NCI-H446 (cell line): ENCODE measurements at regions not wholly inside any gene's neighbourhood (a gene's known extent, or its start where the extent isn't known, plus 50 kb on each side); places are given as distances from the start of the nearest gene placed in this dataset.

ENCODE experiments used
- DNase-seq, 2 experiments: peaks; one replicate each; lab custom pipeline; 2025; lab: John Stamatoyannopoulos, UW

DNA sequence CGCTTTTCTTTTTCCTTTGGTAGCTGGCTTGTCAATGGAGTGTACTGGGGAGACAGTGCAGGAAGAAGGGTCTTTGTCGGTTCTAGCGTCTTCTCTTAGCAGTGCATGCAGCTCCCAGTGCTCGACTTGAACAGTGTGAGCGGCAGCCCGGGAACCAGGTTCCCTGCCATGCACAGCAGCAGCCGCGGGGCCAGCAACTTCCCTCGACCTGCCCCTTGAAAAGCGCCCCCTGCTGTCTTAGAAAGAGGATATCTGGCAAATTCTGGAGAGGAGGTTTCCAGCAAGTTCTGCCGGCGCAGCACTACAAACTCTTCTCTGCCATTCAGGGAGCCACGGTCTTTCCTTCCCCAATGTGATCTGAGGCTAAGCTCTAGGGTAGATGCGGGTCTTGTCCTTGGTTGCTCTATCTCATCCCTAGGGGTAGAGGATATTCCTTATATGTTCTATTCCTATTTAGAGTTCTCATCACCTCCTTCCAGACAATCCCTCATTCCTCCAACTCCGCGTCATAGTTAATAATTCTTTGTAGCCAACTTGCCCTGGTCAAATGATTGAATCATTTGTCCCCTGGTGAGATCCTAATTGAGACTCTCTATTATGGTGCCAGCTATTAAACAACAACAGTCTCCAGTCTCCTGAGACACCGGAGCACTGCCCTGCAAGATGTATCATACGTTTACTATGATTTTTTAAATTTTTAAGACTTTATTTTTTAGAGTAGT lies 451.3 kb downstream of the PMP22 start:
- DNase-seq = no peak

DNA sequence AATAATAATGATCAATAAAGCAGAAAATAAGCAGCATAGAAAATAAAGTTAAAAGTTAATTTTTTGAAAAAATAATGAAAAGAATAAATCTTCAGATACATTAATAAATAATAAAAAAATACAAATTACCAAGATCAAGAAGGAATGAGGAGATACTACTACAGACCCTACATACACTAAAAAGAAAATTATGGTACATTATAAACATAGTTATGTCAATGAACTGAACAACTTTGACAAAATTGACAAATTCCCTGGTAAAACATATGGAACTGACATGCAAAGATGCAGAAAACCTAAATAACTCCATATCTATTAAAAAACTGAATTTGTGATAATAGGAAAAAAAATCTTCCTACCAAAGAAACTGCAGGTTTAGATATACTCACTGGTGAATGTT lies 456.7 kb downstream of the PMP22 start:
- no peak for DNase-seq

- DNase-seq = no peak
Observed at GRCh38 chr17:14805348-14805747, 459.8 kb downstream of the PMP22 start.

DNA sequence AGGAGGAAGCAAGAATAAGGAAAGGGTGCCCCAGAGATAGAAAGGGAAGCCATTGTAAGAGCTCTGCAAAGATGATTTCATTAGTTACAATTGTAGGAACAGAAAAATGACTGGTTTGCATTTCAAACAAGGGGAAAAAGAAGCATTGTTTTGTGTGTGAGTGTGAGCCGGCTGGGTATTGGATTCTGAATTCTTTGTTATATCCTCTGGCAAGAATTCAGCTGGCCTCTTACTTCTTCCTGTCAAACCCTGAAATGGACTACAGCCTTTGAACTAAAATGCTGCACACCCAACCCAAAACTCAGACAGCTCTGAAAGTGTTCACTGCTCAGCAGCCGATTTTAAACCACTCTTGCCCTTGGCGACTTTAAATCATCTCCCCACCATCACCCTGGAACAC lies 461.3 kb downstream of the PMP22 start:
- no peak for DNase-seq

DNA sequence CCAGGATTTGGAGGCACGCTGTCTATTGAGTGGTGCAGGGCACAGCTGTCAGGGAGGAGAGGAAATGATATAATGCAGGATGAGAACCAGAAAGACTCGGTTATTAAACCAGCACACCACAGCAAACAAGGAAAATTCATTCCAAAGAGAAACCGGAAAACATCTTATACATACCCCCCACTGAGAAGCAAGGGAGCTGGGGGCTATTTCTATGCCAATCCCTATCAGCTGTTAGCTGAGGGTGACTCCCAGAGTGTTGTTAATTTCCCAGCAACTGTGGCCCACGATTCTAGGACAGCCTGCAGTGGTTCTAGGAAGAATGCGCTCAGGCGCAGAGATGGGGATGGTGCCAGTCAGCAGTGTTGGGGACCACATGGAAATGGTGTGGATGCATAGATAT lies 467.3 kb downstream of the PMP22 start:
- DNase-seq = no peak

DNA sequence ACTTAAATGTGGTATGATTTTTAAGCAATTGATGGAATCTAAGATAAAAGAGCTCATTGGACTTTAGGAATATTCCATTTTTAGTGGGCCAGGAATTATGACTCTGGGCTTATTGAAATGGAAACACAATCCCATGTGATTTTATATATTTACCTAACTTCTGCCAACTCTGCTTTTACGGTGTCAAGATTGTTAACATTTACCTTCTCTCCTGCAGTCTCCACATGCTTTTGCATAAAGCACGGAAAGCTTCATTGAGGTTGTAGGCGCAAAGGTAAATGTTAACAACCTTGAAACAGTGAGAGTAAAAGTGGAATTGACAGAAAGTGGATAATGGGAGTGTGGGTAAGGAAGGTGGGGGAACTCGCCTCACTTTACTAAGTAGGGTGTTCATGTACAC lies 468.1 kb downstream of the PMP22 start:
- DNase-seq = no peak

- no peak for DNase-seq
Observed at GRCh38 chr17:14794961-14795360, 470.2 kb downstream of the PMP22 start.

DNA sequence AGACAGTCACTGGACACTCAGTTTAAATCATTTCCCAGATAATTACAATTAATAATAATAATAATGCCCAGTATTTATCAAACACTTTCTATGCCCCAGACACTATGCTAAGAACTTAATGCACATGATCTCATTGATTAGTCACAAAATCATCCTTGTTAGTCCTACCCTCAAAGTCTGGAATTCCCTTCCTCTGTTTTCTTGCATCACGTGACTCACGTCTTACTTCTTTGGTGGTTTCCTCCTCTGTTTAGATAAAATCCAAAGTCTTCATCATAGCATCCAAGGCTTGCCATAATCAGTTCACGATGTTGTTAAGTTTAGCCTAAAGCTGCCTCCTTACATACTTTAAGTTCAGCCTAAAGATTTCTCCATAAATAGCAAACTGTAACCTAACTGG lies 471.9 kb downstream of the PMP22 start:
- DNase-seq = no peak

- DNase-seq = no peak
Observed at GRCh38 chr17:14792746-14793145, 472.4 kb downstream of the PMP22 start.

GRCh38 chr17:14791221-14791620 lies 473.9 kb downstream of the PMP22 start:
- no peak for DNase-seq

DNA sequence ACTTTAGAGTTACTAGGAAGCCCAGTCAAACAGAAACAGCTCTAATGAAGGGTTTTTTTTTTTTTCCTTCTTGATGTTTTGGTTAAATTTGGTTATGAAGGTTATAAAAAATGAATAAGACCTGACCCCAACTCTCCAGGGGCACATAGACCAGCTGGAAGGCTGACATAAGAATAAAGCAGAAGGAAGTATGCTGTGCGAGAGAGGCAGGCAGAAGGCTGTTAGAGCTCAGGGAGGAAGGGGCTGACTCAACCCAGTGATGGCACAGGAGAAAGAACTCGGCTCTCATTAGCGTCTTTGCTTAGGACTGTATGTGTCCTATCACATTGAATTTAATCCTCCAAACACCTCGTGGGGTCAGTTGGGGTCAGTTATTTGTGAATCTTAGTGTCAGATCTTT lies 474.6 kb downstream of the PMP22 start:
- no peak for DNase-seq

- DNase-seq = no peak
Observed at GRCh38 chr17:14784997-14785696, 480.0 kb downstream of the PMP22 start.

GRCh38 chr17:14781123-14781522 lies 480.2 kb downstream of the HS3ST3B1 start:
- DNase-seq = no peak

DNA sequence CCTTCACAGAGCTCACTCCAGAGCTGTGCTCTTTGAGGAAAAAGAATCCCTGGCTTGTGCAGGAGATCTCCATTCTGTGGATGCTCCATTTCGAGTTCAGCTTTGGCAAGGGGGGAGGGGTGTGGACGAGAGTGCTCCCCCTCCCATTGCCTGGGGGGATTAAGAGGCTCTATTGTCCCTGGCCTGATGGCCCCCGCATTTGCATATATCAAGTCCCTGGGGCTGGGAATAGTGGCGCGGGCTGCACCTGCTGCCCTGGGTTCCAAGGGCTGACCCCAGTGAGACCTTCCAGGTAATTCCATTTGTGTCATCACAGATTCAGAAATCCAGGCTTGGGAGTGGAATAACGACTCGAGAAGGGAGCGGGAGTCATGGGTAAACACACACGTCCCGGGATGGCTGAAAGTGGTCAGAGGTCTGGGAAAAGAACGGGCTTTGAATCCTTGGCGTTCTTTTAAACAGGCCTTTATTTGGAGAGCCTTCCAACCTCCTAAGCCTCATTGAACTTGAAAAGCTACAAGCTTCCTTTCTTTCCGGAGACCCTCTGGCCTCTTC lies 479.3 kb downstream of the HS3ST3B1 start:
- DNase-seq = no peak

DNA sequence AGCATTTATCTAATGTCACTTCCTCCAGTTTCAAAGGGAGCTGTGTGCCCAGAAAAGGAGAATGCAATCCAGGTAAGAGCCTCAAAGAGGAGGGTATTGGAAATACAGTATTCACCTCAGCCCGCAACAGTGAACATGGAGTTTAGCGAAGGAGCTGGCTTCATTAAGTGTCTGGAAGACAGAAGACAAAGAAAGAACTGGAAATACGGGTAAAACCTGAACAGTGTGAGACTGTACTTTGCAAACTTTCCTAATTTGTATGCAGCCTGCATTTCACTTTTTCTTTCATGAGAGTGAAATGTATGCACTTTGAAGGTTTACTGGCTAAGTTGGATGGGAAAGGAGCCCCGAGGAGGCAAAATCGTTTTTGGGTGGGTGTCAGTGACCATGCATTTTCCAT lies 478.4 kb downstream of the HS3ST3B1 start:
- no peak for DNase-seq

- DNase-seq = no peak
Observed at GRCh38 chr17:14777291-14777690, 476.4 kb downstream of the HS3ST3B1 start.

- no peak for DNase-seq
Observed at GRCh38 chr17:14776791-14777190, 475.9 kb downstream of the HS3ST3B1 start.

- no peak for DNase-seq
Observed at GRCh38 chr17:14775731-14776492, 475.0 kb downstream of the HS3ST3B1 start.

GRCh38 chr17:14774774-14775173 lies 473.9 kb downstream of the HS3ST3B1 start:
- no peak for DNase-seq

- no peak for DNase-seq
Observed at GRCh38 chr17:14772776-14773175, 471.9 kb downstream of the HS3ST3B1 start.

GRCh38 chr17:14771543-14771942 lies 470.7 kb downstream of the HS3ST3B1 start:
- DNase-seq = no peak

GRCh38 chr17:14768923-14769322 lies 468.0 kb downstream of the HS3ST3B1 start:
- no peak for DNase-seq
